MM.1S (cell line): ENCODE measurements at regions not wholly inside any gene's neighbourhood (a gene's known extent, or its start where the extent isn't known, plus 50 kb on each side); places are given as distances from the start of the nearest gene placed in this dataset.

Source experiments
- DNase-seq: peaks from one replicate; pipeline ENCODE4 v3.0.0-alpha.2; 2015
- H2AFZ ChIP-seq: fragments of 300-600 bp; sonication (generic); 2 replicates; pipeline ENCODE4 v1.6.0; 2016; ENCODE audit warnings: antibody characterized with exemption, low read length
- H3F3A ChIP-seq: fragments of 300-600 bp; sonication (generic); 2 replicates; pipeline ENCODE4 v1.6.1; 2016; ENCODE audit warnings: mild to moderate bottlenecking, antibody characterized with exemption, low read length, moderate library complexity, mixed read lengths; ENCODE audit not compliant: insufficient read depth
- H3K27ac ChIP-seq: fragments of 300-600 bp; sonication (generic); 2 replicates; pipeline ENCODE4 v1.5.1; 2016; ENCODE audit warnings: mild to moderate bottlenecking, low read length
- H3K27me3 ChIP-seq: fragments of 300-600 bp; sonication (generic); replicated peaks from 2 replicates; pipeline ENCODE4 v1.6.0; 2016; ENCODE audit warnings: low read length; ENCODE audit not compliant: insufficient read depth
- H3K36me3 ChIP-seq: fragments of 300-600 bp; sonication (generic); replicated peaks from 2 replicates; pipeline ENCODE4 v1.6.1; 2016; ENCODE audit warnings: mild to moderate bottlenecking, low read length, mixed read lengths; ENCODE audit not compliant: insufficient read depth
- H3K4me1 ChIP-seq: fragments of 300-600 bp; sonication (generic); 2 replicates; pipeline ENCODE4 v1.6.1; 2016; ENCODE audit warnings: low read length, mixed read lengths
- H3K4me2 ChIP-seq: fragments of 300-600 bp; sonication (generic); 2 replicates; pipeline ENCODE4 v1.6.0; 2016; ENCODE audit warnings: low read depth, low read length
- H3K4me3 ChIP-seq: fragments of 300-600 bp; sonication (generic); 2 replicates; pipeline ENCODE4 v1.5.1; 2016; ENCODE audit warnings: low read length, mixed read lengths
- H3K79me2 ChIP-seq: fragments of 300-600 bp; sonication (generic); 2 replicates; pipeline ENCODE4 v1.6.1; 2016; ENCODE audit warnings: mixed run types, low read length, mixed read lengths
- H3K9ac ChIP-seq: fragments of 300-600 bp; sonication (generic); 2 replicates; pipeline ENCODE4 v1.6.1; 2016; ENCODE audit warnings: low read length, mixed read lengths
- H3K9me2 ChIP-seq: fragments of 300-600 bp; sonication (generic); replicated peaks from 2 replicates; pipeline ENCODE4 v1.6.1; 2016; ENCODE audit warnings: mild to moderate bottlenecking, low read length, mixed read lengths; ENCODE audit not compliant: insufficient read depth
- H3K9me3 ChIP-seq: fragments of 300-600 bp; sonication (generic); replicated peaks from 2 replicates; pipeline ENCODE4 v1.6.1; 2016; ENCODE audit warnings: mild to moderate bottlenecking, low read length, mixed read lengths; ENCODE audit not compliant: insufficient read depth
- H4K20me1 ChIP-seq: fragments of 300-600 bp; sonication (generic); 2 replicates; pipeline ENCODE4 v1.6.1; 2016; ENCODE audit warnings: mild to moderate bottlenecking, low read length, moderate library complexity, mixed read lengths; ENCODE audit not compliant: insufficient read depth
- EZH2 ChIP-seq: fragments of 300-600 bp; sonication (generic); optimal IDR thresholded peaks from 2 replicates; pipeline ENCODE3; 2017; ENCODE audit warnings: low read depth, mild to moderate bottlenecking, antibody characterized with exemption, low read length, mixed read lengths
- EZH2phosphoT487 ChIP-seq: fragments of 300-600 bp; sonication (generic); IDR thresholded peaks from 2 replicates; pipeline ENCODE4 v1.6.1; 2018; ENCODE audit warnings: antibody characterized with exemption, low read length
- TF ChIP-seq, protein P1 (sequence below): fragments of 300-600 bp; sonication (generic); IDR thresholded peaks from 2 replicates; pipeline ENCODE4 v1.5.1; 2016; ENCODE audit warnings: antibody characterized with exemption, low read length, mixed read lengths

DNA sequence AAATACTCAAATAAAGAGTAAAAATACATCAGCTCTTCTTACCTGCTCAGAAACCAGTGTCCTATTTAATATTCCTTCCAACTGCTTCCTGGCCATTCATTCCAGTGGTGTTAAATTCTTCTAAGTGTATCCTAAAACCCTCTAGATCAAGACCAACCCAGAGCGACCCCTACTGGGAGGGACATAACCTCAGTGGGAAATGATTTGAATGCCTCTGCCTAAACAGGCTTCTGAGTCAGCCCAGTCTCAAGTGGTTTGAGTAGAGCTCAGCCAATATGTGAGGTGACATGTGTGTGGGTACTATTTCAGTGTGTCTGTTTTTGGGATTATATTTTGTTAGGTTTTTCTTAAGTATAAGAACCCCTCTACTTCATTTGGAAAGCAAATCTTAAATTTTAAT, 133.6 kb upstream of the ARHGEF9 start:
- no peaks in the 10 kb centered on the region for H3K4me1 ChIP-seq
- no peak for DNase-seq
- H3K27ac ChIP-seq, result no peak overlapping the region
- no peak overlapping the region for H3K9ac ChIP-seq
- no peaks in the 10 kb centered on the region for H4K20me1 ChIP-seq
- no peak overlapping the region for H2AFZ ChIP-seq
- H3K4me2 ChIP-seq, result no peak overlapping the region
- no peaks in the 10 kb centered on the region for H3K36me3 ChIP-seq
- no peaks in the 10 kb centered on the region for H3K9me3 ChIP-seq
- H3K79me2 ChIP-seq, result no peaks in the 10 kb centered on the region
- no peak for TF ChIP-seq EZH2phosphoT487
- TF ChIP-seq EZH2, result no peak
- TF ChIP-seq, protein P1, sequence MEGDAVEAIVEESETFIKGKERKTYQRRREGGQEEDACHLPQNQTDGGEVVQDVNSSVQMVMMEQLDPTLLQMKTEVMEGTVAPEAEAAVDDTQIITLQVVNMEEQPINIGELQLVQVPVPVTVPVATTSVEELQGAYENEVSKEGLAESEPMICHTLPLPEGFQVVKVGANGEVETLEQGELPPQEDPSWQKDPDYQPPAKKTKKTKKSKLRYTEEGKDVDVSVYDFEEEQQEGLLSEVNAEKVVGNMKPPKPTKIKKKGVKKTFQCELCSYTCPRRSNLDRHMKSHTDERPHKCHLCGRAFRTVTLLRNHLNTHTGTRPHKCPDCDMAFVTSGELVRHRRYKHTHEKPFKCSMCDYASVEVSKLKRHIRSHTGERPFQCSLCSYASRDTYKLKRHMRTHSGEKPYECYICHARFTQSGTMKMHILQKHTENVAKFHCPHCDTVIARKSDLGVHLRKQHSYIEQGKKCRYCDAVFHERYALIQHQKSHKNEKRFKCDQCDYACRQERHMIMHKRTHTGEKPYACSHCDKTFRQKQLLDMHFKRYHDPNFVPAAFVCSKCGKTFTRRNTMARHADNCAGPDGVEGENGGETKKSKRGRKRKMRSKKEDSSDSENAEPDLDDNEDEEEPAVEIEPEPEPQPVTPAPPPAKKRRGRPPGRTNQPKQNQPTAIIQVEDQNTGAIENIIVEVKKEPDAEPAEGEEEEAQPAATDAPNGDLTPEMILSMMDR, result no peak
- H3K27me3 ChIP-seq, result no peaks in the 10 kb centered on the region
- no peak overlapping the region for H3K4me3 ChIP-seq
- H3K9me2 ChIP-seq, result no peaks in the 10 kb centered on the region
- no peaks in the 10 kb centered on the region for H3F3A ChIP-seq

DNA sequence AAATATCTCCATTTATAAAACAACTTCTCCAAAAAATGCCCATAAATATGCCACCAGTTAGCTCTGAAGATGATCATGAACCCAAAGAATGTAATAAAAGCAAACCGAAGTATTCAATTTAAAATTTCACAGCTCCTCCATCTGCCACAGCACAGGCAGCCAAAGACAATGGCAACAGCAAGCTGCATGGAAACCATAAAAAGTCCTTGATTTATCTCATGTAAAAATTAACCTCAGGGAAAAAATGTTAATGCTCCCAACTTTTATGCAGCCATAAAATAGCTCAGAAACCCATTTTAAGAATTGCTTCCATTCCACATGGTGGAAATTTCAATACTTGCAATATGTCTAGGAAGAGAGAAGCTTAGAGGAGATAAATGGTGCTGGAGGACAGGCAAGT, 132.3 kb upstream of the ARHGEF9 start:
- Histone ChIP-seq H3K4me3 (no peak overlapping the region), H3K4me1 (no peaks in the 10 kb centered on the region), H4K20me1 (no peaks in the 10 kb centered on the region), H3F3A (no peaks in the 10 kb centered on the region), H3K79me2 (no peaks in the 10 kb centered on the region), H3K9me2 (no peaks in the 10 kb centered on the region), H2AFZ (no peak overlapping the region), H3K27ac (no peak overlapping the region), H3K9ac (no peak overlapping the region), H3K27me3 (no peaks in the 10 kb centered on the region), H3K36me3 (no peaks in the 10 kb centered on the region), H3K4me2 (no peak overlapping the region), H3K9me3 (no peaks in the 10 kb centered on the region)
- no peak for DNase-seq
- TF ChIP-seq EZH2 (no peak), EZH2phosphoT487 (no peak)
- TF ChIP-seq, protein P1, result no peak

DNA sequence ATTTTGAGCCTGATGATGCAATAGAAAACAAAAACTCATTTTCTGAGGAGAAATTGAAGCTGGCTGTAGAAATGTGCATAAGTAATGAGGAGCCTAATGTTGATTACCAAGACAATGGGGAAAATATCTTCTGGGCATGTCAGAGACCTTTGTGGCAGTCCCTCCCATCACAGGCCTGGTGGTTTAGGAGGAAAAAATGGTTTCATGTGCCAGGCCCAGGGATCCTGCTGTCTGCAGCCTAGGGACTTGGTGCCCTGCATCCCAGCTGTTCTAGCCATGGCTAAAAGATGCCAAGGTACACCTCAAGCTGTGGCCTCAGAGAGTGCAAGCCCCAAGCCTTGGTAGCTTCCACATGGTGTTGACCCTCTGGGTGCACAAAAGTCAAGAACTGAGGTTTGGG, 128.7 kb upstream of the ARHGEF9 start:
- Histone ChIP-seq H4K20me1 (no peaks in the 10 kb centered on the region), H3K79me2 (no peaks in the 10 kb centered on the region), H2AFZ (no peak overlapping the region), H3K9me3 (no peaks in the 10 kb centered on the region), H3F3A (no peaks in the 10 kb centered on the region), H3K27me3 (no peaks in the 10 kb centered on the region), H3K9ac (no peak overlapping the region), H3K4me2 (no peak overlapping the region), H3K36me3 (no peaks in the 10 kb centered on the region), H3K4me1 (no peaks in the 10 kb centered on the region), H3K4me3 (no peak overlapping the region), H3K27ac (no peak overlapping the region), H3K9me2 (no peaks in the 10 kb centered on the region)
- DNase-seq, result no peak
- no peak for TF ChIP-seq EZH2
- TF ChIP-seq EZH2phosphoT487, result no peak
- TF ChIP-seq, protein P1, result no peak
